ENCODE measurements at regions not wholly inside any gene's neighbourhood (a gene's known extent, or its start where the extent isn't known, plus 50 kb on each side); places are given as distances from the start of the nearest gene placed in this dataset.

DNA sequence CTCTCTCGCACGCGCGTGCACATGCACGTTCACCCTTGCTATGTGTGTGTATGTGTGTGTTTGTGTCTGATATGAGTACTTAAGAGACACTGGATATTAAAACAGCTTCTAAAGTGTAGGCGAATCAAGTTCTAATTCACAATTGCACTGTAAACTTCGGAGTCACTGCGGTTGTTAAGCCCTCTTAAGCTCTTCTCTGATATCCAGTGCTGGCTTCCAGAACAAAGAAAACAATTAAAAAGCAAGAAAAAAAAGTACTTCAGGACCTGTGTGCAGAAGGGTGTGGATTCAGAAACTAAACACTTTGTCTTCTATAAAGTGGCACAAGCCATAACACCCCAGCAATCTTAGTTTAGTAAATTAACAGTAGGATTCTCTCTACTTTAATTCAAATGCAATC, 300.2 kb downstream of the PCDH7 start:
- no peaks in the 10 kb centered on the region for H3K27me3 ChIP-seq (ENCODE audit: insufficient read depth, low read length)
- Mint-ChIP-seq H3K27me3 (ENCODE audit: low read depth) (no peaks in the 10 kb centered on the region), H3K9me3 (no peaks in the 10 kb centered on the region), H3K27ac (peak overlapping the region in 2 of 3 experiments; percentile 56 to 94; a peak in 4 of 7 replicates), H3K36me3 (ENCODE audit: insufficient read depth in 1 of 3, low read depth in 3 of 3) (no peaks in the 10 kb centered on the region), H3K4me1 (peaks cover 4 to 14% of the 10 kb centered on the region in 2 experiments), H3K4me3 (no peak overlapping the region)
- H4K91ac ChIP-seq (ENCODE audit: insufficient read length, low read depth, low read length), result no peak overlapping the region
- TF ChIP-seq, protein P1, sequence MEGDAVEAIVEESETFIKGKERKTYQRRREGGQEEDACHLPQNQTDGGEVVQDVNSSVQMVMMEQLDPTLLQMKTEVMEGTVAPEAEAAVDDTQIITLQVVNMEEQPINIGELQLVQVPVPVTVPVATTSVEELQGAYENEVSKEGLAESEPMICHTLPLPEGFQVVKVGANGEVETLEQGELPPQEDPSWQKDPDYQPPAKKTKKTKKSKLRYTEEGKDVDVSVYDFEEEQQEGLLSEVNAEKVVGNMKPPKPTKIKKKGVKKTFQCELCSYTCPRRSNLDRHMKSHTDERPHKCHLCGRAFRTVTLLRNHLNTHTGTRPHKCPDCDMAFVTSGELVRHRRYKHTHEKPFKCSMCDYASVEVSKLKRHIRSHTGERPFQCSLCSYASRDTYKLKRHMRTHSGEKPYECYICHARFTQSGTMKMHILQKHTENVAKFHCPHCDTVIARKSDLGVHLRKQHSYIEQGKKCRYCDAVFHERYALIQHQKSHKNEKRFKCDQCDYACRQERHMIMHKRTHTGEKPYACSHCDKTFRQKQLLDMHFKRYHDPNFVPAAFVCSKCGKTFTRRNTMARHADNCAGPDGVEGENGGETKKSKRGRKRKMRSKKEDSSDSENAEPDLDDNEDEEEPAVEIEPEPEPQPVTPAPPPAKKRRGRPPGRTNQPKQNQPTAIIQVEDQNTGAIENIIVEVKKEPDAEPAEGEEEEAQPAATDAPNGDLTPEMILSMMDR (conservative IDR thresholded peaks at IDR 0.05), result no peak
- H3K27ac ChIP-seq (ENCODE audit: insufficient read length, low read depth, low read length), result no peak overlapping the region
- H3K23me2 ChIP-seq (ENCODE audit: insufficient read length, low read depth, low read length, poor library complexity, severe bottlenecking), result no peaks in the 10 kb centered on the region
- no peaks in the 10 kb centered on the region for H3K79me1 ChIP-seq (ENCODE audit: insufficient read depth, low read depth, low read length, poor library complexity, severe bottlenecking)
- no peak overlapping the region for H4K5ac ChIP-seq (ENCODE audit: insufficient read length, low read depth, low read length)
- no peaks in the 10 kb centered on the region for H3K4me1 ChIP-seq (ENCODE audit: insufficient read depth, low read length)
- no peak for DNase-seq
- H2BK120ac ChIP-seq (ENCODE audit: low read depth, low read length, poor library complexity, severe bottlenecking), result no peak overlapping the region
- H2BK5ac ChIP-seq (ENCODE audit: insufficient read length, low read length), result no peak overlapping the region
- H2BK15ac ChIP-seq (ENCODE audit: low read depth, low read length), result no peak overlapping the region
- whole genome bisulfite sequencing (ENCODE audit: extremely low coverage, insufficient read length, low lambda C conversion rate), result no CpG with 5 or more reads among the region's 8 CpGs
- H2BK12ac ChIP-seq (ENCODE audit: insufficient read length, low read depth, low read length), result no peak overlapping the region
- H3K4ac ChIP-seq (ENCODE audit: low read depth, low read length), result no peak overlapping the region
- no peak overlapping the region for H2AFZ ChIP-seq (ENCODE audit: low read length)
- no peak overlapping the region for H2AK5ac ChIP-seq (ENCODE audit: insufficient read length, low read length)
- no peak overlapping the region for H3K23ac ChIP-seq (ENCODE audit: insufficient read length, low read depth, low read length)
- no peak overlapping the region for H3T11ph ChIP-seq (ENCODE audit: low read length)
- no peak overlapping the region for H3K18ac ChIP-seq (ENCODE audit: insufficient read length, low read depth, low read length)
- no peaks in the 10 kb centered on the region for H4K20me1 ChIP-seq (ENCODE audit: control insufficient read depth, insufficient read depth, insufficient read length)
- H3K9ac ChIP-seq (ENCODE audit: extremely low read depth, insufficient read length, low read length), result no peak overlapping the region
- no peaks in the 10 kb centered on the region for H3K79me2 ChIP-seq (ENCODE audit: insufficient read depth, low read length)
- no peak overlapping the region for H3K4me2 ChIP-seq (ENCODE audit: insufficient read depth, insufficient read length, low read length)
- H2BK20ac ChIP-seq (ENCODE audit: low read depth, low read length, poor library complexity, severe bottlenecking), result no peak overlapping the region
- no peak overlapping the region for H3K56ac ChIP-seq (ENCODE audit: insufficient read length, low read depth, low read length)
- H3K14ac ChIP-seq (ENCODE audit: insufficient read depth, low read length), result no peak overlapping the region
- H3K9me3 ChIP-seq (ENCODE audit: control insufficient read depth, low read depth, low read length), result no peaks in the 10 kb centered on the region
- H4K8ac ChIP-seq (replicated peaks; ENCODE audit: insufficient read length, low read depth, low read length), result no peak overlapping the region

Data from H9 (cell line).